NCI-H1694 treated with DMSO at 0.1 percent for 48 hours (cell line): ENCODE measurements at regions not wholly inside any gene's neighbourhood (a gene's known extent, or its start where the extent isn't known, plus 50 kb on each side); places are given as distances from the start of the nearest gene placed in this dataset.

Experiments
- DNase-seq: peaks from one replicate; lab custom pipeline; 2025; lab: John Stamatoyannopoulos, UW

DNA sequence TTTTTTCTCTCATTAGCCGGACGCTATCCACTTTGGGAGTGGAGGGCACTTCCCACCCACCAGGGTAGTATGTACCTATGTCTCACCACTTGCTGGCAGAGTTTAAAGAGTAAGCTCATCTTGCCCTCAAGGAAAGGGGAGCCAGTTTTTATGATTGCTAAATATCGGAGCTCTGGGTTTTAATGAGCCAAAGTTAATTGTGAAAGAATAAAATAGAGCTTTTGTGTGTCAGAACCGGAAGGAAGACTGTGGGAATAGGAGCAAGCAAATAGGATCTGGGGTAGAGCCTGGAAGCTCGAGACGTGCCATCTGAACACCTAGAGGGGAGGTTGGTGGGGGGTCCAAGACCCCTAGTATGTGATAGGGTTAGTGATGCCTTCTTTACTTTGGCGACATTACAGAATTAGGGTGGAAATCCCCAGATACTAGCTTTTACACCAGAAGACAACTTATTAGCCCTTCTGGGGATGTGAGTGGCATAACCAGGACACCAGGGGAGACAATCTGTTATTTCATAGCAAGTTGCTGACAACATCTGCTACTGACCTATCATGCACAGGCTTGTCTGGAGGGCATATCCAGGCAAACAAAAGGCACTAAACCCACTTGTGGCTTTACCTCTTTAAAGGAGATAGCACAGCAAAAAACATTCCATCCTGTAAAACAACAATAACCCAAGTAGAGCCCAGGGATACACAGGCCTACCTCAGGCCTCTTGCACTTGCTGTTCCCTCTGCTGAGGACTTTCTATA lies 333.8 kb downstream of the ZNF621 start:
- DNase-seq: no peak

- DNase-seq: no peak
Observed at GRCh38 chr3:40862946-40863345, 336.4 kb upstream of the CTNNB1 start.

DNA sequence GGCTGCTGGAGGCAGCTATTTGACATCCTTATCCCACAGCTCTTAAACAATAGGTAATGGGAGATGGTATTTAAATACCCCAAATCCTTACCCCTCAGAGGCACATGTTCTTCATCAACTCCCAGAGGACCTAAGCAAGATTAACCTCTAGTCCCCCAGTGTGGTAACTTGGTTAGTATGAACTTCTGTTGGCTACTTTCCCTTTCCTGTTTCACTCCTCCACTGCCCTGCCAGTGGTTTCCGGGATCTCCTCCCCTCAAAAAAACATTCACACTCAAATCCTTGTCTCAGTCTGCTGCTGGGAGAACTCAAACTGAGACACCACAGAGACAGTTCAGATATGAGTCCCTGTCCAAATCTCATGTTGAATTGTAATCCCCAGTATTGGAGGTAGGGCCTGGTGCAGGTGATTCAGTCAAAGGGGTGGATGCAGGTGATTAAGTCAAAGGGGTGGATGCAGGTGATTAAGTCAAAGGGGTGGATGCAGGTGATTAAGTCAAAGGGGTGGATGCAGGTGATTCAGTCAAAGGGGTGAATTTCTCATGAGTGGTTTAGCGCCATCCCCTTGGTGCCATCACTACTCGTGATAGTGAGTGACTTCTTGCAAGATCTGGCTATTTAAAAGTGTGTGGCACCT lies 335.0 kb upstream of the CTNNB1 start:
- DNase-seq: no peak

GRCh38 chr3:40864915-40865314 lies 334.4 kb upstream of the CTNNB1 start:
- no peak for DNase-seq

- no peak for DNase-seq
Observed at GRCh38 chr3:40867797-40868196, 331.5 kb upstream of the CTNNB1 start.

DNA sequence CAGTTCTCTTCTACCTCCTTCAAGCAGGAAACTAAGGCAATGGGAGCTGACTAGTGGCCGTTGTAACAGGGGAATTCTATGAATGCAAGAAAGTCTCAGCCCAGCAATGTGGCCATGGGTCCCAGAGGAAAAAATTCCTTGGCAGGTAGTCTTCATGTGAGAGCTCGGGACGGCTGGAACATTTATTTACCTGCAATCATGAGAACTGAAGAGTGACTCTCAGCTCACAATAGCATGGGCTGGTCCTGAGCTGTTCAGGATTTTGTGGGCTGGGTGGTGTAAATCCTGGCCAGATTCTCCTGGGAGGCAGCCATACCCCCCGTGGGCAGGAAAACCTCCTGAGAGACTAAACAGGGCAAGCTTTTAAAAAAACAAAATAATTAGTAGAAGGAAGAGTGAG lies 330.3 kb upstream of the CTNNB1 start:
- no peak for DNase-seq

- no peak for DNase-seq
Observed at GRCh38 chr3:40869939-40870338, 329.4 kb upstream of the CTNNB1 start.

DNA sequence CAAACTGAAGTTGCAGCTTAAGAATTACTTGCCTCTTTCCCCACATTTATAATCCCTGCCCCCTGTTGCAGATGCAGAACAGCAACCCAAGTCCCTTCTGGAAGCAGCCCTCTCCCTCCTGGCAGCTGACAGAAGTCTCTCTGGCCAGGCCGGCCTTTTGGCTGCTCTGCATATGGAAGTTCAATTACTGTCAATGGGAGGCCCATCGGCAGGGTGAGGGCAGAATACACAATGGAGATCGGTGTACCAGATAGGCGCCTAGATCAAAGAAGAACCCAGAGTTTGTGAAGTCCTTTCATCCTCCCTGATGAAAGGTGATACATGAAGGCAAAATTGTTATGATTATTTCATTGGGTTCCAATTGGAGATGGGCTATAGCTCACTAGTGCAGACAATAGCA lies 327.9 kb upstream of the CTNNB1 start:
- no peak for DNase-seq

DNA sequence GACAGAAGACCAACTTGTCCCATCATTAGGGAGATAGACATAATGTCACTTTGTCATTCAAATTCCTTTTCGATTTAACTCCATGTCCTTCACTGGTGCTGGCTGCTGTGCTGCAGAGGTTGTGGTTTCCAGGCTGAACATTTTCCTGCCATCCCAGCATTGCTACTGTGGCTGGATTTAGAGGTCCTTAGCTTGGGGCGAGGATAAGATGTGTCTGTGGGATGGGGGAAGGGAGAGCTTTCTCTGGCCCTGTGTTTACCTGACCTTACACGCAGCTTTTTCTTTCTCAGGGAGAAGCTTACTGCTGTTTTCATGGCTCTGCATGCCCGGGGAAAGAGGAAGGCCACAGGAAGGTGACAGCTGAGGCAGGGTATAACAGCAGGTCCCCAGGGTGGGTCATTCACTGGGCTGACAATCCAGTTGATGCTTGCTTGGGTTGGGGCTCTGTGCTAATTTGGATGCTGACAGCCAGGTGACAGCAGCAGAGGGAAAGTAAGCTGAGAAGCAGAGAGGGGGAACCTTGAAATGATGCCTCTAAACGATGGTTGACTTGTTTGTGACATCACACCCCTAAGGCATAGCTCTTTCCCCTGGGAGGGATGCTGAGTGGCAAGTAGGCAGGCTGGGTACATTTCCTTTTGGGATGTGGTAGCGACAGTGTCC lies 326.9 kb upstream of the CTNNB1 start:
- DNase-seq: no peak

DNA sequence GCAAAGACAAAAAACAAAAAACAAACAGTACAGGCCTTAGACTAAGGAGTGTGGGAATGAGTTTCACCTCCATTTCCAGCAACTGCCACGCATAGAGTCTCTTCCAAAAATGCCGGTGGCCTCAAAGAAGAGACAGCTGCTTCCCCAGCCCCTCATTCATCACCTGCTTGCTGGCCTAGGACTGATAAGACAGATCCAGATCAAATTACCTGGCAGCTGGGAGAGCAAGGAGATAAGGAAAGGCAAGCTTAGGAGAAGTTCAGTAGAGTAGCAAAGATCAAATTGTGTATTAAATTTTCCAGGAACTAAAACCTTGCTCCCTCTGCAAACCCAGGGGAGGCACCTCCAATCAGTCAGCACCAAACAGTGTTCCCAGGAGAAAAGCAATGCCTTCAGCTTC lies 325.8 kb upstream of the CTNNB1 start:
- no peak for DNase-seq

- DNase-seq: no peak
Observed at GRCh38 chr3:40873934-40874699, 325.2 kb upstream of the CTNNB1 start.

DNA sequence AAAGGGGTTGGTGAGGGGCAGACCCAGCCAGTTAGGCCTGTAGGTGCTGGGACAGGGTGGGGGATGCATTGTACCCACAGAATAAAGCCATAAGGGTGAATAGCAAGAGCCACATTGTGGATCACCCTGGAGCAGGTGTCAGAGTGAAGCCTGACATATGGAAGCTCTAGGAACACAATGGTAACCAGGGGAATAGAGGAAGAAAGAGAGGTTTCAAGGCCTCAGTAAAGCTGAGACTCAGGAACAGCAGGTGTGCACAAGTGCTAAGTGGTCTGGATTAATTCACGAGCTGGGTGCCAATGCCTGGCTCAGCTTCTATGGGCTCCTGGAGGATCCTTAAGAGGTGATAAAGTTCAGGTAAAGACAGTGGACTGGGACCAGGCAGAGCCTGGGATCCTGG lies 323.7 kb upstream of the CTNNB1 start:
- DNase-seq: no peak

DNA sequence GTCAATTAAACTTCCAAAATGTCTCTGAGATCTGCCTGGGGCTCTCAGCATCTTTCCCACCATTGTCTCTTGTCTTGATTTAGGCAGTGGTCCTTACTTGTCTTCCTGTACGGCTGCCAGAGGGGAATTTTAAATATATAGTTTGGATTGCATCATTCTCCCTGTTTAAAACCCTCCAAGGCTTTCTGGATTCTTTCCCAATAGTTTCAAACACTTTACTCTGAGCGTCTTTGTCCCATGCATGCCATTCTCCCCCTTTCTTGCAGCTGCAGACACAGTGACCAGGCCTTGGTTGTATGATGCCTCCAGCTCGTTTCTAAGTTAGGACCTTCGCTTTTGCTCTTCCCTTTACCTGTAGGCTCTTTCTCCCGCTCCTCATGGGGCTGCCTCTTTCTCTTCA lies 323.3 kb upstream of the CTNNB1 start:
- no peak for DNase-seq

DNA sequence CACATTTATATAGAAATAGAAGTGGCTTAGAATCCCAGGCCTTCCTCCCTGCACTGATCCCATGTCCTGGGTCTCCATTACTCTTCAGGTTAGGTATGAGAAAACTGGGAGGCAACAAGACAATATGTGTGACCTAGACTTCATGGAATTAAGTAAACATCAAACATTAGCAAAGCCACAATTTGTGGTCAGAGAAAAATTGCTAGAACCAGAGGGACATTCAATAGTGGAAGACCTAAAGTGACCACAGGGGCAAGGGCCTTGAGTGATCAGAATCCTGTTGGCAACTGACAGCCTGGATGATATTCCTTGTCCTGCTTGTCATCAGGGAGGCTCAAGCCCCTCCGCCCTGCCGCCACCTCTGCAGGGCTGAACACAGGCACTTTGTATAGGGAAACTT lies 322.8 kb upstream of the CTNNB1 start:
- no peak for DNase-seq

DNA sequence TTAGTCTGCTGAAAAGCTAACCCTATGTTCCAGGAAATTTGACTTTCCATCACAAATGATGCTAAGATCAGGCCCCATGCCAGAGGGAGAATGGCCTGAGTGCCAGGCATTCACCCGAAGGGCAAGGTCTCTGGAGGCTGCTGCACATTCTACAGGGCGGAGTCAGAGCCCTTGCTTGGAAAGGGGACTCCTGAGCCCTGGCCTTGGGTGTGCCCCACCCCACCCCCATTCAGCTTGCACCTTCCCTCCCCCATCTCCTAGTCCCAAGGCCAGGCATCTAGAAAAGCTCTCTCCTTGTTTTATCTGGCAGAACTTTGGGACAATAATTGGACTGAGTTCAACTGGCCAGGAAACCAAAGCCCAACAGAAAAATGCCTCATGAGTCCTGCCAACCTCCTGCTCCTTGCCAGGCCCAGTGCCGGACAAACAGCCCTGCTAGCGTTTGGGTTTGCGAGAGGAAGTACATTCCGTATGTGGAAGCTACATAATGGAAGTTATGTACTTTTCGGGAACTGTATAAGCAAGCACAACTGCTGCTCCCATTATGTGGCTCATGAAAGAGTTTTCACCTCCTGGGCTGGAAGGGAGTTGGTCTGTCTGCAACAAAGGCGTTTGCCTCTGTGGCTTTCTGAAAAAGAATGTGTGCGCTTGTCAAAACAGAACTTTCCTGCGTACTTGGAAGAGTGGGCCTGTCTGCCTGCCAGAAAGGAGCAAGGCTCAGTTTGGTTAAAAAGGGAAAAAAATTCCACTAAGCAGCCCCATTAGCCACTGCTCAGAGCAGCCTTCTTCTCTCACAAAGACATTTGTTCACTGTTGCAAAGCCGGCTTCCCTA lies 321.5 kb upstream of the CTNNB1 start:
- DNase-seq: no peak

DNA sequence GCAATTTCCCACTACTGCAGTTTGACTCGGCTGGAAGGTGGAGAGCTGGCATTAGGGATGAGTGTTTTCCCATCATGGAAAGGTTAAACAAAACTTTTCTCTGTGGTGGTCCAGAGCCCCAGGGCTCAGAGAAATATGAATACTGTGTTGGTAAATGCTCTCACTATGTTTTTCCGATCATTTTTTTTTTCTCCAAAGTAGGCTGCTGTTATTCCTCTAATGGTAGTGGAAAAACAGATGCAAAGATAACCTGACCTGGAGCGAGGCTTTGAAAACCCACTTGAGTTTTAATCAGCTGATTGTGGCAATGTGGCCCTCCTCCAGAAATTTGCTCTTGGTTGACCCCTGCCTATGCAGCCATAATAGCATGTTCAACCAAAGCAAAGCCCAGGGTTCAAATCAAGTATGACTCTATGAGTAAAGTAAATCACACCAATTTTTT lies 320.8 kb upstream of the CTNNB1 start:
- no peak for DNase-seq

DNA sequence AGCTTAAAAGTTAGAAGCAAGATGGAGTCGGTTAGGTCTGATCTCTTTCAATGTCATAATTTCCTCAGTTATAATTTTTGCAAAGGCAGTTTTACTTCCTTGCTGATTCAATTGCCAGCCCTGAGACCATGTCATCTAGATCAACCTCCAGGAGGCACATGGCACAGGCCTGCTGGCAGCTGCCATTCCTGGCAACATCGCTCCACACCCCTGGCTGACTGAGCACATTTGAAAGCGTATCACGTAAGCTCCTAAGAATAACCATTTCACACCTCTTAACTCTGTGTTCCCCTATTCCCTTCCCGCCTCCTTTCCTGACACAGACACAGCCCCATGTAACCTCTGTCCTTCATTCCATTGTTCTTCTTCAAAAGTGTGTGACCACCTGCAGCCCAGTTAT lies 313.9 kb upstream of the CTNNB1 start:
- no peak for DNase-seq

DNA sequence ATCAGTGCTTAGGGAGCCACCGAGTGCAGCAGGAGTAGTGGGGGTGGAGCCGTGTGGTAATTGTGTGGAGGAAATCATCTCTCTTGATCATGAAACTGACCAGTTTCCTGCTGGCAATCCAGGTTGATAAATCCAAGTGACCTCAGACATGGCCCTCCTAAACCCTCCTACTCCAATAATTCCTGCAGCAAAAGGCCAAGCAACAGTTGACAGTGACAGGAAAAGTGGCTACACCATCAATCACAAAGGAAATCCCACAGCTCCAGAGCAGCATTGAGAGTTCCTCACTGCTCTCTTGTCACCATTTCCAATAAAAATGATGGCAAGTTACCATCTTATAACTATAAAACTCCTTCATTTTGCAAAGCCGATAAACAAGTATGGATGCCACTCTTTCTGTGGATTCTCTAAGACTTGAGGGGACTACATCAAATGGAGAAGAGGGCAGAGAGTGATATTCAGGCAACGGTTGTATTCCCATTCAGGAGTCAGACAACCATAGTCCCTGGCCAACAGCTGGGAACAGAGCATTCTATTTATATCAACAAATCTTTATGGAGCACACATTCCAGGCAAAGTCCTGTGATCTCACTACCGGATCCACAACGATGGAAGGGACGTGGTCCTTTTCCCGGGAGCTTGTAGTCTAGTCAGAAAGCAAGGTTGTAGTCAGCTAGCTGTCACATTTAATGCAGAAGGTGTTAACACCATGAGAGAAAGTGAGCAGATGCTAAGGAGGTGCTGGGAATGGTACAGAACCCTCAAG lies 312.5 kb upstream of the CTNNB1 start:
- no peak for DNase-seq

DNA sequence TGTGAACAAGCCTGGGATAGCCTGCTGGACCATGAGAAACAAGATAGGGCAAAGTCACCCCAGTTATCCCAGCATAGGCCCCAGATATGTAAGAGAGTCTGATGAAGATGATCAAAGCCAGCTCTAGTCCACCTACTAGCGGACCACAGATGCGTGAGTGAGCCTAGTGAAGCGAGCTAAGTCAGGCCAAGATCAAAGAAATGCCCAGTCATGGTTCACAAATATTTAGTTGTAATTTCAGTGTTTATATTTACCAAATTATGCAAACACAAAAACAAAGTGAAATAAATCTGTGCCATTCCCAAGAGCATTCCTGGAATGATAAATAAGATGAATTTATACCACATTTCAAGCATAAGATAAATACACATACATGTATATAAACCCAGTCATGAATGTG lies 308.1 kb upstream of the CTNNB1 start:
- DNase-seq: no peak

- DNase-seq: no peak
Observed at GRCh38 chr3:40895109-40895508, 304.2 kb upstream of the CTNNB1 start.

- DNase-seq: no peak
Observed at GRCh38 chr3:40899286-40899712, 300.0 kb upstream of the CTNNB1 start.
